ENCODE measurements at regions not wholly inside any gene's neighbourhood (a gene's known extent, or its start where the extent isn't known, plus 50 kb on each side); places are given as distances from the start of the nearest gene placed in this dataset.

GRCh38 chr13:56189439-56189838 lies 951.3 kb upstream of the PRR20A start:
- no peak overlapping the region for H3K4me3 ChIP-seq (ENCODE audit: insufficient read depth, low read length)
- no peaks in the 10 kb centered on the region for H3K36me3 ChIP-seq (ENCODE audit: insufficient read depth, low read length)
- no peak overlapping the region for H3K4me2 ChIP-seq (ENCODE audit: insufficient read depth, low read length)
- H3K79me2 ChIP-seq (ENCODE audit: insufficient read depth, low read length), result no peaks in the 10 kb centered on the region
- H3K4me1 ChIP-seq (ENCODE audit: insufficient read depth, low read length), result no peaks in the 10 kb centered on the region
- H2AFZ ChIP-seq (ENCODE audit: low read length), result no peak overlapping the region
- H4K20me1 ChIP-seq (ENCODE audit: insufficient read depth, low read length), result no peaks in the 10 kb centered on the region
- no peak overlapping the region for H3K27ac ChIP-seq (ENCODE audit: low read depth, low read length)
- H3K27me3 ChIP-seq (ENCODE audit: insufficient read depth, low read length), result no peaks in the 10 kb centered on the region
- peaks cover 2% of the 10 kb centered on the region for H3K9me3 ChIP-seq (ENCODE audit: low read depth, low read length)
- no peak for DNase-seq (ENCODE audit: insufficient read length, low spot score, missing footprints)
- TF ChIP-seq CTCF (IDR thresholded peaks at IDR 0.05; ENCODE audit: extremely low read depth, low read depth, low read length), result no peak

DNA sequence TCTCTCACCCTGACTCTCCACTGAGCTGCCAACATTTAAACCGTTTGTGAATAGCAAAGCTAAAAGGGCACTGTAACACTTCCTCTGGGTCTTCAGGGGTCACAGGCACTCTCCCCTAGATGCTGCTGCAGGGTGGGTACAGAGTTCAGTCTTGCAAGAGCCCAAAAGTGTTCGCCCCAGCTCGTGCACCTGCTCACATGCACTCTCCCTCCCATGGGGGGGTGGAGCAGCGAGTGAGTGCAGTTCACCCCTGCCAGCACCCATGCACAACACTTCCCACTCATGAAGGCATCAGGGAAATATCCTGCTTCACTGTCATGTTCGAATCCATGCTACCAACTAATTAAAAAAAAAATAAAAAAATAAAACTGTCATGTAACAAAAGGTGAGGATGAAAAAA lies 950.7 kb upstream of the PRR20A start:
- H3K27ac ChIP-seq (ENCODE audit: low read depth, low read length), result no peak overlapping the region
- no peaks in the 10 kb centered on the region for H4K20me1 ChIP-seq (ENCODE audit: insufficient read depth, low read length)
- TF ChIP-seq CTCF (IDR thresholded peaks at IDR 0.05; ENCODE audit: extremely low read depth, low read depth, low read length), result no peak

GRCh38 chr13:56198350-56198749 lies 942.4 kb upstream of the PRR20A start:
- H3K4me3 ChIP-seq (ENCODE audit: insufficient read depth, low read length), result no peak overlapping the region
- H3K4me1 ChIP-seq (ENCODE audit: insufficient read depth, low read length), result no peaks in the 10 kb centered on the region
- no peaks in the 10 kb centered on the region for H3K79me2 ChIP-seq (ENCODE audit: insufficient read depth, low read length)
- no peaks in the 10 kb centered on the region for H3K27me3 ChIP-seq (ENCODE audit: insufficient read depth, low read length)
- H3K36me3 ChIP-seq (ENCODE audit: insufficient read depth, low read length), result no peaks in the 10 kb centered on the region
- no peak overlapping the region for H3K4me2 ChIP-seq (ENCODE audit: insufficient read depth, low read length)
- DNase-seq (ENCODE audit: insufficient read length, low spot score, missing footprints), result no peak
- TF ChIP-seq CTCF (IDR thresholded peaks at IDR 0.05; ENCODE audit: extremely low read depth, low read depth, low read length), result no peak
- peaks cover 6% of the 10 kb centered on the region for H3K9me3 ChIP-seq (ENCODE audit: low read depth, low read length)
- H3K27ac ChIP-seq (ENCODE audit: low read depth, low read length), result no peak overlapping the region
- H2AFZ ChIP-seq (ENCODE audit: low read length), result no peak overlapping the region
- no peaks in the 10 kb centered on the region for H4K20me1 ChIP-seq (ENCODE audit: insufficient read depth, low read length)

More for the DNA sequence above, 950.7 kb upstream of the PRR20A start:
- no peaks in the 10 kb centered on the region for H3K79me2 ChIP-seq (ENCODE audit: insufficient read depth, low read length)
- DNase-seq (ENCODE audit: insufficient read length, low spot score, missing footprints), result no peak
- no peak overlapping the region for H3K4me3 ChIP-seq (ENCODE audit: insufficient read depth, low read length)
- no peak overlapping the region for H3K4me2 ChIP-seq (ENCODE audit: insufficient read depth, low read length)
- H3K9me3 ChIP-seq (ENCODE audit: low read depth, low read length), result peaks cover 2% of the 10 kb centered on the region
- H3K4me1 ChIP-seq (ENCODE audit: insufficient read depth, low read length), result no peaks in the 10 kb centered on the region
- H2AFZ ChIP-seq (ENCODE audit: low read length), result no peak overlapping the region
- no peaks in the 10 kb centered on the region for H3K27me3 ChIP-seq (ENCODE audit: insufficient read depth, low read length)
- no peaks in the 10 kb centered on the region for H3K36me3 ChIP-seq (ENCODE audit: insufficient read depth, low read length)

DNA sequence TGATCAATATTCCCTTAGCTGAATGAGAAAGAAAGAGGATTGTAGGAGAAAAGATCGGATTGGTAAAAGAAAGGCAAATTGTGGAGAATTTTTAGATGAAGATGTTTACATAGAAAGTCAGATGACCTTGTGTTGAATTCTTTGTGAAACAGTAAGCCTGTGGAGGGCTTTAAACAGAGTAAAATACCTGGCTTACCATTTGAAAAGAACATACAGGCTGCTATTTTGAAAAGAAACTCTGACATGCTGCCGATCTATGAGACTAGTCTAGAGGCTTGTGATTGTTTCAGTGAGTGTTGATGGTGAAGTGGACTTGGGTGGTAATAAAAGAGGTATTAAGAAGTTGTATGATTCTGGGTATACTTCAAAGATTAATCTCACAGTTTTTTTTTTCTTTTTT lies 938.9 kb upstream of the PRR20A start:
- no peaks in the 10 kb centered on the region for H4K20me1 ChIP-seq (ENCODE audit: insufficient read depth, low read length)
- no peak overlapping the region for H2AFZ ChIP-seq (ENCODE audit: low read length)
- no peak for DNase-seq (ENCODE audit: insufficient read length, low spot score, missing footprints)
- no peaks in the 10 kb centered on the region for H3K36me3 ChIP-seq (ENCODE audit: insufficient read depth, low read length)
- no peak overlapping the region for H3K4me3 ChIP-seq (ENCODE audit: insufficient read depth, low read length)
- no peak overlapping the region for H3K4me2 ChIP-seq (ENCODE audit: insufficient read depth, low read length)
- H3K27me3 ChIP-seq (ENCODE audit: insufficient read depth, low read length), result no peaks in the 10 kb centered on the region
- no peak overlapping the region for H3K27ac ChIP-seq (ENCODE audit: low read depth, low read length)
- H3K9me3 ChIP-seq (ENCODE audit: low read depth, low read length), result peaks cover 3% of the 10 kb centered on the region
- H3K79me2 ChIP-seq (ENCODE audit: insufficient read depth, low read length), result no peaks in the 10 kb centered on the region
- TF ChIP-seq CTCF (IDR thresholded peaks at IDR 0.05; ENCODE audit: extremely low read depth, low read depth, low read length), result no peak
- no peaks in the 10 kb centered on the region for H3K4me1 ChIP-seq (ENCODE audit: insufficient read depth, low read length)

Data from osteoblast (primary cell).